Activated CD4-positive, alpha-beta T cell treated with anti-CD3 and anti-CD28 coated beads, Interleukin-2, amount 50 U/mL, for 48 hours (primary cell): ENCODE measurements at regions not wholly inside any gene's neighbourhood (a gene's known extent, or its start where the extent isn't known, plus 50 kb on each side); places are given as distances from the start of the nearest gene placed in this dataset.

Source experiments
- DNase-seq, 2 experiments: peaks; one replicate each; pipeline ENCODE4 v3.0.0-alpha.2; 2020

GRCh38 chr16:51034481-51035109, 116.5 kb downstream of the SALL1 start:
- DNase-seq = no peak

- no peak for DNase-seq
Measured at GRCh38 chr16:51031598-51031997, 119.5 kb downstream of the SALL1 start.

GRCh38 chr16:51030516-51030915, 120.6 kb downstream of the SALL1 start:
- no peak for DNase-seq

GRCh38 chr16:51025588-51026290, 125.3 kb downstream of the SALL1 start:
- no peak for DNase-seq

- no peak for DNase-seq
Measured at GRCh38 chr16:51024703-51025102, 126.4 kb downstream of the SALL1 start.

- DNase-seq = no peak
Measured at GRCh38 chr16:51022955-51023354, 128.1 kb downstream of the SALL1 start.

- DNase-seq = no peak
Measured at GRCh38 chr16:51019617-51020016, 131.5 kb downstream of the SALL1 start.

- no peak for DNase-seq
Measured at GRCh38 chr16:51017969-51018368, 133.1 kb downstream of the SALL1 start.

- DNase-seq = no peak
Measured at GRCh38 chr16:51012396-51012795, 138.7 kb downstream of the SALL1 start.

- no peak for DNase-seq
Measured at GRCh38 chr16:51010817-51011216, 140.3 kb downstream of the SALL1 start.

GRCh38 chr16:51009813-51010212, 141.3 kb downstream of the SALL1 start:
- DNase-seq = no peak

GRCh38 chr16:51009359-51009758, 141.7 kb downstream of the SALL1 start:
- no peak for DNase-seq

- DNase-seq = no peak
Measured at GRCh38 chr16:51008607-51009006, 142.5 kb downstream of the SALL1 start.

GRCh38 chr16:51008037-51008436, 143.0 kb downstream of the SALL1 start:
- no peak for DNase-seq

GRCh38 chr16:51003850-51004566, 147.1 kb downstream of the SALL1 start:
- DNase-seq = no peak

GRCh38 chr16:51002881-51003490, 148.1 kb downstream of the SALL1 start:
- no peak for DNase-seq

GRCh38 chr16:50999181-50999580, 151.9 kb downstream of the SALL1 start:
- DNase-seq = no peak

GRCh38 chr16:50998411-50998810, 152.7 kb downstream of the SALL1 start:
- DNase-seq = no peak

GRCh38 chr16:50997679-50998078, 153.4 kb downstream of the SALL1 start:
- DNase-seq = no peak

- DNase-seq = no peak
Measured at GRCh38 chr16:50996830-50997186, 154.3 kb downstream of the SALL1 start.

- no peak for DNase-seq
Measured at GRCh38 chr16:50996166-50996829, 154.8 kb downstream of the SALL1 start.

GRCh38 chr16:50994995-50995394, 156.1 kb downstream of the SALL1 start:
- DNase-seq = no peak

GRCh38 chr16:50992350-50993032, 158.6 kb downstream of the SALL1 start:
- no peak for DNase-seq
